GM21447 (cell line): ENCODE measurements at regions not wholly inside any gene's neighbourhood (a gene's known extent, or its start where the extent isn't known, plus 50 kb on each side); places are given as distances from the start of the nearest gene placed in this dataset.
"Not testable (repeated sequence)": the region's sequence is repeated elsewhere in the genome, so short reads cannot be mapped to it uniquely, and the experiment has no call there.

Experiments used
- ATAC-seq: cut with Tn5 transposase; IDR thresholded peaks from one replicate; pipeline ENCODE4 v1.9.1; 2021; ENCODE audit not compliant: unreplicated experiment

DNA sequence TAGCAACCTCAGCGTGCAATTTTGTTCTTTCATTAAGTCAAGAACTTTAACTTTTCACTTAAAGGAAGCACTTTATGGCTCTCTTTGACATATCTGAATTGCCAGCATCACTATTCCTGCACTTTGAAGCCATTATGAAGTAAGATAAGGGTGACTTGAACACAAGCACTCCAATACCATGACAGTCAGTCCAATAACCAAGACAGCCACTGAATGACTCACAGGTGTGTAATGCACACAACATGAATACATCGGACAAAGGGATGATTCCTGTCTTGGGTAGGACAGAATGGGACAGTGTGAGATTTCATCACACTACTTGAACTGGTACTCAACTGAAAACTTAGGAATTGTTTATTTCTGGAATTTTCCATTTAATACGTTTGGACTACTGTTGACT is 233.7 kb upstream of the IPO5 start:
- no peak for ATAC-seq

GRCh38 chr13:97720896-97721295 is 232.6 kb upstream of the IPO5 start:
- ATAC-seq, result no peak

GRCh38 chr13:97723655-97724054 is 229.8 kb upstream of the IPO5 start:
- no peak for ATAC-seq

DNA sequence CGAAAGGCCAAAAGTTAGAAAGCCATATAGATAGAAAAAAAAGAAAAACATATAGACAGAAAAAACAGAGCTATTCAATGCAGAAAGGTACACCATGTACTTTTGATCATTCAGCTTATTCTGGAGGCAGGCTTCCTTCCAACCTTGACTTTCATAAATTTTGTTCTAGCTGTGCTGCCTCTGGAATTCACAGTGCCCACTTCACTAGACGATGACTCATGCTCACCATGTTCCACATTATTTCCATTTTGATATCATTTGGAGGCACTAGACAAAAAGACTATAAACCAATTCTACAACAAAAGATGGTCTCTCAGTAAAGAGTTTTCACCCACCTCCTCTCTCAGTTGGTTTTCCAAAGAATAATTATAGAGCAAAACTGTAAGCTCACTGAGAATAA is 229.0 kb upstream of the IPO5 start:
- ATAC-seq, result no peak

DNA sequence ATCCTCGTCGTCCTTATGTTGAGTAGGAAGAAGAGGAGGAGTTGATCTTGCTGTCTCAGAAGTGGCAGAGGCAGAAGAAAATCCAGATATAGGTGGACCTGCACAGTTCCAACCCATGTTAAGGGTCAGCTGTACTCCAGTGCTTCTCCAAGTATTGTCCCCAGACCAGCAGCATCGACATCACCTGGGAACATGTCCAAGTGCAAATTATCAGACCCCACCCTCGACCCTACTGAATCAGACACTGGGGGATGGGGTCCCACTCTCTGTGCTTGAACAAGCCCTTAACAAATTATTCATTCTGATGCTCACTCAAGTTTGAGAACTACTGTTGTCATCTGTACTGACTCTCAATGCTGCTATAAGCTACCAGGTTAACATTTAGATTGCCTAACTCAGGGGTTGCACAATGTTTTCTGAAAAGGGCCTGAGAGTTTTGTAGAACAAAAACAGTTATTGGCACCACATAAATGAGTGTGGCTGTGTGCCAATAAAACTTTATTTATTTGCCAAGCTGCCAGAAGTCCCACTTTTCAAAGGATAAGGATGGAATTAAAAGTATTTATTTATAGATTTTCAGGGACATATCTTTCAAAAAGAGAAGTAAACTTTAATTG is 226.7 kb upstream of the IPO5 start:
- ATAC-seq, result no peak

GRCh38 chr13:97727991-97728390 is 225.5 kb upstream of the IPO5 start:
- no peak for ATAC-seq

- no peak for ATAC-seq
These were observed 217.0 kb upstream of the IPO5 start for GRCh38 chr13:97736436-97736835.

- no peak for ATAC-seq
These were observed 211.4 kb upstream of the IPO5 start for GRCh38 chr13:97742084-97742483.

- no peak for ATAC-seq
These were observed 209.5 kb upstream of the IPO5 start for GRCh38 chr13:97743938-97744337.

GRCh38 chr13:97746649-97747048 is 206.8 kb upstream of the IPO5 start:
- ATAC-seq, result no peak

- ATAC-seq, result no peak
These were observed 204.3 kb upstream of the IPO5 start for GRCh38 chr13:97749174-97749573.

DNA sequence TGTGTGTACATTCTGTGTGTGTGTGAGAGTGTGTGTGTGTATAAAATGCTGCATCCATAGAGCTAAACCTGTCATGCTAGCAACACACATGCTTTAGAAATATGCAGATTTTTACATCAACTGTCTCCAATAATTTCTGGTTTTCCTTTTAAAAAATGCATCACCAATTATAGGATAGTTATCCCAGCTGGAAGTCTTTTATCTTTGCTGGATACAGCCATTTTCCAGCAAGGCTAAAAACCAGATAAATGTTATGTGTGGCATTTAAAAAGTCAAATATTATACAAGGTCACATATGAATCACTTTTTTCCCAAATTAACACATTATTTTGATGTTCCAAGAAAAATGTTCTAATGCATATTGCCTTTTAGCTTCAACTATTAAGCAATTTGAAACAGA is 202.0 kb upstream of the IPO5 start:
- no peak for ATAC-seq

GRCh38 chr13:97752961-97753668 is 200.4 kb upstream of the IPO5 start:
- no peak for ATAC-seq

DNA sequence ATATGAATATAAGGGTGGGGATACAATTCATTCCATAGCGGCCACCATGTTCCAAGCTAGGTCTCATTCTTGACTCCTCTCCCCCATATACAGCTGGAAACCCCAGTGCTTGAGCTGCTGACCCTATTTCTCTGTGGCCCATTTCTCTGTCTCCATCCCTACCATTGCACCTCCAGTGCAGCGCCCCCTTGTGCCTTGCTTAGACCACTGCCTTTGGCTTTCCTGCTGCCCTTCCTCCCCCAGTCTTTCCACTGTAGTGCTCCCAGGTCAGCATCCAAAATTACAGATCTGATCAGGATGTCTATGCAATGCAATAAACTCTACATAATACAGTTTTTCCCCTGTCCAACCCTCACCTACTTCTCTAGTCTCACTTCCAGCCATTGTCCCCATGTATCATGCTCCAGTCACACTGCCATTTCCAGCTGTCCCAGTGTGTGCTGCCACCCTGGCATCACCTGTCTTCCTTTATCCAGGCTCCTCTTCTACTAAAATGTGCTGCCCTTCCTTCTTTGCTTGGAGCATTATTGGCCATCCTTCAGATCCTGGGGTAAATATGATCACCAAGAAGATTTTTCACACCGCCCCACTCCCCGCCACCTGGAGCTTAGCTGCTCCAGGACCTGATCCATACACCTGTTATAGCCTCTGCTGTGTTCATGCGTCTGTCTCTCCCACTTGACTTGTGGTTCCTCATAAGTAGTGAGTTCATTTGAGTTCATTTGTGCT is 199.4 kb upstream of the IPO5 start:
- no peak for ATAC-seq

DNA sequence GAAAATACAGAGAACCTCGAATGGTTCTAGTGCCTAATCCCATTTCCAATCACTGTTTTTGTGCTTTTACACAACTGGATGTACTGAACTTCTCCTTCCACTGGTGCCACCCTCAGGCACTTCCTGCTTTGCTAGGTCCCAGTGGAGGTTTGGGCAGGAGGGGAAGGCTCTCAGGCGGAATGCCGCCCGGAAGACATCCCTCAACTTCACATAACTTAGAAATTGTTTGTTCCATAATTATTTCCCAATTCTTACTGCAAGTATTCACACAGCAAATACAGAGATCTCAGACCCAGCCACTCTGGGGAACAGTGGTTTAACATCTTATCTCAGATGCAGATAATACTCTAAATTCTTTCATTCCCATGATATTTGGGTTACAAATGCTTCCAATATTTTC is 195.7 kb upstream of the IPO5 start:
- no peak for ATAC-seq

DNA sequence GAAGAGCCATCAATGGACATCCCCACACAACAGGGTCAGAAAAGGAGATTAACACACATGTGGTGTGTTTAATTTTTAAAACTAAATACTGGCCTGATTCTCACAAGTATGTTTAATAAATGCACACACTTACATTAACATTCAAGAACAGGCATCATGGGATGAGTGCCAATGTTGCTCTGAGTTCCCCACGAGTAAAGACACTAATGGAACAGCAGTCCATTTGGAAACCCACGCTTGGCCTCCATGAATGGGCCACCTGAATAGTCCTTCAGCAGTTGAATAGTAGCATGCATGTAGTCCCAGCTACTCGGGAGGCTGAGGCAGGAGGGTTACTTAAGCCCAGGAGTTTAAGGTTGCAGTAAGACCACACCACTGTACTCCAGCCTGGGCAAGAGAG is 195.2 kb upstream of the IPO5 start:
- ATAC-seq, result no peak

DNA sequence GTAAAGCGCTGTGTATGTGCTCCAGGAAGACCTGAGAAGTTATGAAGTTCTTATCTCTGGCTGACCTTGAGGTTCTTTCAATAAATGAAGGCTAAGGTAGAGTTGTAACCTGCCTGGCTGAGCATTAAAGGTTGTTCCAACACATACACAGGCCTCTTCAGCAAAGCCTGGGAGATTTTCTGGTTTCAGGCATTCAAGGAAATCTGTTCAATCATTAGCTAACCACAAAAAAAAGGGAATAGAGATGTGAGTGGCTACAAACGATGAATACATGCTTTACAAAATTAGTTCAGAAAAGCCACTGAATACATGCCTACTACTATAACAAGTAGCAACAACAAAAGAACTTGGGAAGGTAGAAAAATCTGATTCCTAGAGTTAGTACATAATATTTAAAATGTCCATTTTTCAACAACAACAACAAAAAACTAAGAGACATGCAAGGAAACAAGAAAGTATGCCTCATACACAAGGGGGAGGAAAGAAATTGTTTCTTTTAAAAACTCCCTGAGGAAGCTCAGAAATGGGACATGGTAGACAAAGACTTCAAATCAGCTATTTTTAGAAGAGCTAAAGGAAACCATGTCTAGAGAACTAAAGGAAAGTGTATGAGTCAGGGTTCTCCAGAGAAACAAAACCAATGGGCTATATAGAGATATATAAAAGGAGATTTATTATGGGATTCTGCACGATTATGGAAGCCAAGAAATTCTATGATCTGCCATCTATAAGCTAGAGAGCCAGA is 191.5 kb upstream of the IPO5 start:
- no peak for ATAC-seq

DNA sequence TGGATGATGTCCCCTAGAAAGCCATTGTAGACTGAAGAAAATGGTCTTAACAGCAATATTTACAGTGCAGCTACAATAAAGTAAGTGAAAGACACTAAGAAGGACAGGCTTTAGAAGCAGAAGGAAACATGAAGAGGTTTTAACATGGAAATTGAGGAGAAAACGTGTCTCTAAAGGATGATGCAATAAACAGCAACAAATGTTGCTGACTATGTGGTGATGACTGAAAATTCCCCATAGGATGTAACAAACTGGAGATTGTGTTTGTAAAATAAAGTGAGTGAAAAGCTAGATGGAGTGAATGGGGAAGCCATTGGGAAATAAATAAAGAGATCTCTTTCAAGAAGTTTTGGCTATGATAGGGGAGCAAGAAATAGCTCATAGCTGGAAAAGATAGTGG is 186.7 kb upstream of the IPO5 start:
- ATAC-seq, result no peak

DNA sequence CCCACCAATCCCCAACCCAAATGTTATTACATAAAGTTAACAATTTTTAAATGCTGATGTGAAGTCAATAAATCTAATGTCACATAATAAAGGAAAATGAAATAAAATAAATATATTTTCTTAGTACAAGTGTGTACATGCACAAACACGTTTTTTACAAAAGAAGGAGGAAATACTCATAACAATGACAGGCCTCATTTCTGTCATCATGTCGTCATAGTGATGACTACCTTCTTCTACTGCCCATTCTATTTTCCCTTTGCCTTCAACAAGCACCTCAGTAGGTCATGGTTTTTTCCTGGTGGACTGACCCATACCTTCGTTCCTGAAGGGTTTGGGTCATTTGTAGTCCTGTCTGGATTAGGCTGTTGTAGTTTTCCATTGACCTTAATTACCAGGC is 185.3 kb upstream of the IPO5 start:
- no peak for ATAC-seq

DNA sequence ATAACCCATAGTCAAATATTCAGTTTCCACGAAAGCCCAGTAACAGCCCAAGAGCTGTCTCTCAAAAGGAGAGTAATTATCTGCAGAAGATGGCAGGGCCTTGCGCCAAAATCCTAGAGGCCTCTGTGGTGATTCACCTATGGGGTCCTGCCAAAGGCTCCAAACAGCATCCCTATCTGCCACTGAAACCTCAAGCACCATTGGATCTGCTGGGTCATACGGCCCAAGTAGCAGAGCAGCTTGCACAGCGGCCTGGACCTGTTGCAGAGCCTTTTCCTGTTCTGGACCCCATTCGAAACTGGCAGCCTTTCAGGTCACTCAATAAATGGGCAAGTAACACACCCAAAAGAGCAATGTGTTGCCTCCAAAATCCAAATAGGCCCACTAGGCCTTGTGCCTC is 183.2 kb upstream of the IPO5 start:
- ATAC-seq, result not testable (repeated sequence)

DNA sequence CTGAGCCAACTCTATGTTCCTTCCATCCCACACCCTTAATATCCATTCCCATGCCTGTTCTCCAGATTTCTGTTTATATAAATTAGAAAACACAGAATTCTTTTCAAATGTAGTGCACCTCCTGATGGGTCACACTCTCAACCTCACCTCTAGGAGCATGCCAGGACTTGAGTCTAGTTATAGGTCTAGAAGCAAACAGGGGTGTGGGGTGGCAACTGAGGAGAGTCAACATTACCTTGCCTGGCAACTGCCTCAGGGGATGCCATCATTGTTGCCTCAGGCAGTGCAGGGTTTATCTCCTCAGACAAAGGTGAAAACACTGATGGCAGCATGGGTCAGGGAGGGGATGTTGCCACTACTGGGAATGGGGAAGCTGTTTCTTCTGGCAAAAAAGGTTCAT is 181.0 kb upstream of the IPO5 start:
- not testable (repeated sequence) for ATAC-seq
